Karpas-422 (cell line): ENCODE measurements at regions not wholly inside any gene's neighbourhood (a gene's known extent, or its start where the extent isn't known, plus 50 kb on each side); places are given as distances from the start of the nearest gene placed in this dataset.
A peak's percentile ranks its signal among the peaks of the same experiment; 100 is the strongest.

Source experiments
- DNase-seq: peaks from one replicate; pipeline ENCODE4 v3.0.0-alpha.2; 2015
- H2AFZ ChIP-seq: fragments of 200-600 bp; sonication (generic); 2 replicates; pipeline ENCODE4 v1.6.1; 2014; ENCODE audit warnings: antibody characterized with exemption, low read length, mixed read lengths
- H3K27ac ChIP-seq: fragments of 200-600 bp; sonication (generic); 2 replicates; pipeline ENCODE4 v1.5.1; 2014; ENCODE audit warnings: mild to moderate bottlenecking, low read length, moderate library complexity
- H3K27me3 ChIP-seq: fragments of 200-600 bp; sonication (generic); 2 replicates; pipeline ENCODE4 v1.6.1; 2014; ENCODE audit warnings: low read length, mixed read lengths
- H3K36me3 ChIP-seq: fragments of 200-600 bp; sonication (generic); 2 replicates; pipeline ENCODE4 v1.6.1; 2014; ENCODE audit warnings: low read length, mixed read lengths; ENCODE audit not compliant: insufficient read depth
- H3K4me1 ChIP-seq: fragments of 200-600 bp; sonication (generic); 2 replicates; pipeline ENCODE4 v1.6.1; 2014; ENCODE audit warnings: mild to moderate bottlenecking, low read length, mixed read lengths
- H3K4me2 ChIP-seq: fragments of 200-600 bp; sonication (generic); 2 replicates; pipeline ENCODE4 v1.6.1; 2014; ENCODE audit warnings: low read length, low read depth, mild to moderate bottlenecking; ENCODE audit not compliant: poor library complexity, severe bottlenecking
- H3K4me3 ChIP-seq: fragments of 200-600 bp; sonication (generic); 2 replicates; pipeline ENCODE4 v1.5.1; 2014; ENCODE audit warnings: mild to moderate bottlenecking, antibody characterized with exemption, low read length, mixed read lengths
- H3K79me2 ChIP-seq: fragments of 200-600 bp; sonication (generic); 2 replicates; pipeline ENCODE4 v1.6.1; 2014; ENCODE audit warnings: mild to moderate bottlenecking, low read length, mixed read lengths
- H3K9ac ChIP-seq: fragments of 200-600 bp; sonication (generic); 2 replicates; pipeline ENCODE4 v1.6.0; 2014; ENCODE audit warnings: low read length
- H3K9me2 ChIP-seq: fragments of 200-600 bp; sonication (generic), shearing (Covaris generic); replicated peaks from 2 replicates; pipeline ENCODE4 v1.6.0; 2014; ENCODE audit warnings: mild to moderate bottlenecking, low read length, moderate library complexity; ENCODE audit not compliant: insufficient read depth
- H3K9me3 ChIP-seq: fragments of 300-700, 200-600 bp; sonication (generic); 2 replicates; pipeline ENCODE4 v1.6.1; 2014; ENCODE audit warnings: low read length, mixed read lengths
- H4K20me1 ChIP-seq: fragments of 200-600 bp; sonication (generic); 2 replicates; pipeline ENCODE4 v1.6.1; 2014; ENCODE audit warnings: mild to moderate bottlenecking, antibody characterized with exemption, low read length, low read depth; ENCODE audit not compliant: insufficient read depth

DNA sequence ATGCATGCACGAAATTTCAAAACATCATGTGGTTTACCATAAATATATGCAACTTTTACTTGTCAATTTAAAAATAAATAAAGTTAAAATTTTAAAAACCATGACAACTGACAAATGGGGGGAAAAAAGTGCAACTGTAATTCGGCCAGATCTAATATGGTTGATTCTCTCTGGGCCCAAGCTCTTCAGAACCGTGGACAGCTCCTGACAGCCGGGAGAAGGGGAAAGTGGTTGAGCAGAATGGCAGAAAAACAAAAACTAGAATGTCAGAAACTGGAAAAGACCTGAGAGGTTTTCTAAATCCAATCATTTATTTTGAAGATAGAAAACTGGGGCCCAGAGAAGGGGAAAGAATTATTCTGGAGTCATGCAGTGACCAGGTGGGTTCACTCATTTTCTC is 126.6 kb downstream of the TMEM132E start:
- no peaks in the 10 kb centered on the region for H3K79me2 ChIP-seq
- peak; percentile 75 for DNase-seq
- no peaks in the 10 kb centered on the region for H3K4me1 ChIP-seq

DNA sequence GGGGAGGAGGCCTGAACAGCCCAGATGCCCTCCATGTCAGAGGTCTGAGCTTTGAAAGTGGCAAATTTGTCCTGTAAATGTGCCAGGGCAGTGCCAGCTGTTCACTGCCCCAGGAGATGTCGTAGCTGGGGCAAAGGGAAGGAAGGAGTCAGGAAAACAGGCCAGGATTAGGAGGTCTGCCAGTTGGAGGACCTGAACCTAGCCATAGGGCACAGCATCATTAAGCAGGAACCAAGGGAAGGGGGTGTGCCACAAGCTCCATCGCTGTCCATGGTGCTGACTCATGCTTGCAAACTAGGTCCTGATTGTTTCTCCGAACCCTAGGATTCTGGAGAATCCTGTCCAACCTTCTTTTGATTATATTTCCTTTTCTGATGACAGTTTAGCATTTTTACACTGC is 124.2 kb downstream of the TMEM132E start:
- H3K4me3 ChIP-seq = no peak overlapping the region
- H3K4me1 ChIP-seq = no peaks in the 10 kb centered on the region
- H3K9me3 ChIP-seq = no peaks in the 10 kb centered on the region
- H3K4me2 ChIP-seq = no peak overlapping the region
- H2AFZ ChIP-seq = no peak overlapping the region
- no peaks in the 10 kb centered on the region for H3K79me2 ChIP-seq
- DNase-seq = peak; percentile 74
- H3K9ac ChIP-seq = no peak overlapping the region
- H3K27ac ChIP-seq = no peak overlapping the region
- no peaks in the 10 kb centered on the region for H3K9me2 ChIP-seq
- H3K36me3 ChIP-seq = no peaks in the 10 kb centered on the region
- H3K27me3 ChIP-seq = no peaks in the 10 kb centered on the region
- no peaks in the 10 kb centered on the region for H4K20me1 ChIP-seq

More for the DNA sequence above, 126.6 kb downstream of the TMEM132E start:
- Histone ChIP-seq H3K27ac (no peak overlapping the region), H4K20me1 (no peaks in the 10 kb centered on the region), H3K9ac (no peak overlapping the region), H3K9me3 (no peaks in the 10 kb centered on the region), H3K4me3 (no peak overlapping the region), H3K27me3 (no peaks in the 10 kb centered on the region), H3K4me2 (no peak overlapping the region), H2AFZ (no peak overlapping the region), H3K36me3 (no peaks in the 10 kb centered on the region), H3K9me2 (no peaks in the 10 kb centered on the region)

DNA sequence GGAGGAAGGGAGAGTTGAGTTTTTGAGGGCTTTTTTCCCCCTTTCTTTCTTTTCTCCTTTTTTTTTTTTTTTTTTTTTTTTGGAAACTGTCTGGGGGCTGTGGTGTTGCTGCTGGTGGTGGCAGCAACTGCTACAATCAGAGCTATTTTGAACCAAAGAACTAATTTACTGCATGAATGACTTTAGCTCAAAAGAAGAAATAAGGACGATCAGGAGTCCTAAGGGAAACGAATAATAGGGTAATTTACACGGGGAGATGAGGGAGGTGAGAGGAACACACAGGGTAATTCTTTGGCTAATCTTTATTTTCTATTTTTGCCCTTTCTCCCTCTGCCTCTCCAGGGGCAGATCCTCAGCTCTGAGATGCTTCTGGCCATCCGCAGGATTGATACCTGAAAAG is 119.8 kb downstream of the TMEM132E start:
- H3K4me2 ChIP-seq = no peak overlapping the region
- no peak overlapping the region for H3K4me3 ChIP-seq
- no peak overlapping the region for H3K27ac ChIP-seq
- no peaks in the 10 kb centered on the region for H3K36me3 ChIP-seq
- H3K9me2 ChIP-seq = no peaks in the 10 kb centered on the region
- no peak overlapping the region for H3K9ac ChIP-seq
- H4K20me1 ChIP-seq = no peaks in the 10 kb centered on the region
- H3K4me1 ChIP-seq = no peaks in the 10 kb centered on the region
- no peaks in the 10 kb centered on the region for H3K9me3 ChIP-seq
- H3K27me3 ChIP-seq = no peaks in the 10 kb centered on the region
- no peak for DNase-seq
- H2AFZ ChIP-seq = no peak overlapping the region
- H3K79me2 ChIP-seq = no peaks in the 10 kb centered on the region

DNA sequence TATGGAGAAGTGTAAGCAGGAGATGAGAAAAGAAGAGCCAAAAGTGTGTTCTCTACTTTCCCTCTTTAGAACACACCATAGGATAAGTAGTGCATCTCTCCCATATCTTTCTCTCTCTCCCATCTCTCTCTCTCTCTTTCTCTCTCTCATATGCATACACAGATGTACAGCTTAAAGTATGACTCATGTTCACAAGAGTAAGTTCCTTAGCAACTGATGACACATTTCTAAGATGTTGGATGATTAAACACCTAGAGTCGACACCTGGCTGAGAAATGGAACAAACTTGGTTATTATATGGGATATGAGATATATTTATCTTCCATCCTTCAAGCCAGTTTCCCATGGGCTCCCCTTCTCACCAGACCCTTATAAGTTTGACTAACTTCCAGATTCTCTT is 113.5 kb downstream of the TMEM132E start:
- Histone ChIP-seq H3K9me2 (no peaks in the 10 kb centered on the region), H3K9me3 (no peaks in the 10 kb centered on the region), H3K27me3 (no peaks in the 10 kb centered on the region), H3K4me3 (no peak overlapping the region), H2AFZ (no peak overlapping the region), H3K27ac (no peak overlapping the region), H4K20me1 (no peaks in the 10 kb centered on the region), H3K4me2 (no peak overlapping the region), H3K4me1 (no peaks in the 10 kb centered on the region), H3K9ac (no peak overlapping the region), H3K79me2 (no peaks in the 10 kb centered on the region), H3K36me3 (no peaks in the 10 kb centered on the region)
- DNase-seq = no peak
